ENCODE measurements at regions not wholly inside any gene's neighbourhood (a gene's known extent, or its start where the extent isn't known, plus 50 kb on each side); places are given as distances from the start of the nearest gene placed in this dataset.

GRCh38 chr9:4413856-4414255, 76.4 kb upstream of the SLC1A1 start:
- TF ChIP-seq CTCF (IDR thresholded peaks at IDR 0.05; ENCODE audit: control insufficient read depth, extremely low read depth, insufficient read depth) = no peak
- no peak overlapping the region for H3K4me3 ChIP-seq (ENCODE audit: low read depth, low read length)
- no peak for DNase-seq (ENCODE audit: low read depth)

GRCh38 chr9:4404156-4404555, 86.1 kb upstream of the SLC1A1 start:
- no peak overlapping the region for H3K4me3 ChIP-seq (ENCODE audit: low read depth, low read length)
- no peak for TF ChIP-seq CTCF (IDR thresholded peaks at IDR 0.05; ENCODE audit: control insufficient read depth, extremely low read depth, insufficient read depth)
- no peak for DNase-seq (ENCODE audit: low read depth)

GRCh38 chr9:4402501-4402900, 87.8 kb upstream of the SLC1A1 start:
- no peak for TF ChIP-seq CTCF (IDR thresholded peaks at IDR 0.05; ENCODE audit: control insufficient read depth, extremely low read depth, insufficient read depth)
- no peak for DNase-seq (ENCODE audit: low read depth)
- H3K4me3 ChIP-seq (ENCODE audit: low read depth, low read length) = no peak overlapping the region

DNA sequence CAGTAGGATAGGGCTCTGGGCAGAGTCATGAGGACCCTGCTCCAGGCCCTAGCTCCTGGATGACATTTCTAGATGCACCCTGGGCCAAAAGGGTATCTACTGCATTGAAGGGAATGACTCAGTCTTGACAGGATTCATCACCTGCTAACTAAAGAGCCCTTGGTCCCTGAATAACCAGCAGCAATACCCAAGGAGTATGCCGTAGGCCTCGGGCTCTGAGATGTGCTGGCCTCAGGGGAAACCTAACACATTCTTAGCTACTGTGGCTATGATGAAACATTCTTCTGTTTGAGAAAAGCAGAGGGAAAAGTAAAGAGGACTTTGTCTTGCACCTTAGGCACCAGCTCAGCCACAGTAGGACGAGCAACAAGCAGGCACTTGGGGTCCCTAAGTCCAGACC, 89.5 kb upstream of the SLC1A1 start:
- TF ChIP-seq CTCF (IDR thresholded peaks at IDR 0.05; ENCODE audit: control insufficient read depth, extremely low read depth, insufficient read depth) = no peak
- no peak for DNase-seq (ENCODE audit: low read depth)
- no peak overlapping the region for H3K4me3 ChIP-seq (ENCODE audit: low read depth, low read length)

- no peak for TF ChIP-seq CTCF (IDR thresholded peaks at IDR 0.05; ENCODE audit: control insufficient read depth, extremely low read depth, insufficient read depth)
- H3K4me3 ChIP-seq (ENCODE audit: low read depth, low read length) = no peak overlapping the region
- no peak for DNase-seq (ENCODE audit: low read depth)
Measured at GRCh38 chr9:4397917-4398316, 92.4 kb upstream of the SLC1A1 start.

GRCh38 chr9:4393806-4394523, 94.1 kb upstream of the GLIS3 start:
- peak; percentile 22; the same call in 1 of the 2 replicates for TF ChIP-seq CTCF (IDR thresholded peaks at IDR 0.05; ENCODE audit: control insufficient read depth, extremely low read depth, insufficient read depth)
- no peak overlapping the region for H3K4me3 ChIP-seq (ENCODE audit: low read depth, low read length)
- DNase-seq (ENCODE audit: low read depth) = no peak

GRCh38 chr9:4389755-4390154, 89.9 kb upstream of the GLIS3 start:
- no peak for TF ChIP-seq CTCF (IDR thresholded peaks at IDR 0.05; ENCODE audit: control insufficient read depth, extremely low read depth, insufficient read depth)
- no peak overlapping the region for H3K4me3 ChIP-seq (ENCODE audit: low read depth, low read length)
- DNase-seq (ENCODE audit: low read depth) = no peak
